ENCODE measurements at regions not wholly inside any gene's neighbourhood (a gene's known extent, or its start where the extent isn't known, plus 50 kb on each side); places are given as distances from the start of the nearest gene placed in this dataset.

DNA sequence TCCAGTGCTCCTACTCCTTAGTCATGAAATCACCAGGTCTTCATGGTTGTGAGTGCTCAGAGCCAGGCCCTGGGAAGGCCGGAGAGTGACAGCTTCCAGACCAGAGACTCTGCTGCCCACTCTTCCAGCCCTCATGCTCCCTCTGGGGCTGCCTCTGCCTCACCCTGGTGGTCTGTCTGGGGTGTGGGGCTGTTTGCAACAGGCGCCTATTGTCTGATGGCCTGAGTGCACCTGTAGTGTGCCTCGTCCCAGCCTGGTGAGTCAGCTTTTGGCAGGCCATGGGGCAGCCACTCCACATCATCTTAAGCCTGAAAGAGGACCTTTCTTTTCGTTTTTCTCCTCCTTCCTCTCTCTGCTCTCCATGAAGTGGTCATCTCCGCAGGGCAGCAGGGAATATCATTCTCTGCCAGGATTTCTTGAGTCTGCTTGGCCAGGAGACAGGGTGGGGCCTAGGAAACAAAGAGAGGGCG is 173.8 kb downstream of the VEGFA start:
- intact Hi-C loops (cut with DNase I): no loop called here
- H3K9me3 ChIP-seq: peaks cover 13% of the 10 kb centered on the region
- no peak overlapping the region for H3K4me3 ChIP-seq
- peak; percentile 59 for DNase-seq
- H3K36me3 ChIP-seq: no peaks in the 10 kb centered on the region
- H3K27ac ChIP-seq: no peak overlapping the region
- no peaks in the 10 kb centered on the region for H3K4me1 ChIP-seq
- peak; percentile 72 to 80 for ATAC-seq
- no peaks in the 10 kb centered on the region for H3K27me3 ChIP-seq (ENCODE audit: low read depth)
- TF ChIP-seq, protein P1, sequence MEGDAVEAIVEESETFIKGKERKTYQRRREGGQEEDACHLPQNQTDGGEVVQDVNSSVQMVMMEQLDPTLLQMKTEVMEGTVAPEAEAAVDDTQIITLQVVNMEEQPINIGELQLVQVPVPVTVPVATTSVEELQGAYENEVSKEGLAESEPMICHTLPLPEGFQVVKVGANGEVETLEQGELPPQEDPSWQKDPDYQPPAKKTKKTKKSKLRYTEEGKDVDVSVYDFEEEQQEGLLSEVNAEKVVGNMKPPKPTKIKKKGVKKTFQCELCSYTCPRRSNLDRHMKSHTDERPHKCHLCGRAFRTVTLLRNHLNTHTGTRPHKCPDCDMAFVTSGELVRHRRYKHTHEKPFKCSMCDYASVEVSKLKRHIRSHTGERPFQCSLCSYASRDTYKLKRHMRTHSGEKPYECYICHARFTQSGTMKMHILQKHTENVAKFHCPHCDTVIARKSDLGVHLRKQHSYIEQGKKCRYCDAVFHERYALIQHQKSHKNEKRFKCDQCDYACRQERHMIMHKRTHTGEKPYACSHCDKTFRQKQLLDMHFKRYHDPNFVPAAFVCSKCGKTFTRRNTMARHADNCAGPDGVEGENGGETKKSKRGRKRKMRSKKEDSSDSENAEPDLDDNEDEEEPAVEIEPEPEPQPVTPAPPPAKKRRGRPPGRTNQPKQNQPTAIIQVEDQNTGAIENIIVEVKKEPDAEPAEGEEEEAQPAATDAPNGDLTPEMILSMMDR (IDR thresholded peaks at IDR 0.05): no peak

DNA sequence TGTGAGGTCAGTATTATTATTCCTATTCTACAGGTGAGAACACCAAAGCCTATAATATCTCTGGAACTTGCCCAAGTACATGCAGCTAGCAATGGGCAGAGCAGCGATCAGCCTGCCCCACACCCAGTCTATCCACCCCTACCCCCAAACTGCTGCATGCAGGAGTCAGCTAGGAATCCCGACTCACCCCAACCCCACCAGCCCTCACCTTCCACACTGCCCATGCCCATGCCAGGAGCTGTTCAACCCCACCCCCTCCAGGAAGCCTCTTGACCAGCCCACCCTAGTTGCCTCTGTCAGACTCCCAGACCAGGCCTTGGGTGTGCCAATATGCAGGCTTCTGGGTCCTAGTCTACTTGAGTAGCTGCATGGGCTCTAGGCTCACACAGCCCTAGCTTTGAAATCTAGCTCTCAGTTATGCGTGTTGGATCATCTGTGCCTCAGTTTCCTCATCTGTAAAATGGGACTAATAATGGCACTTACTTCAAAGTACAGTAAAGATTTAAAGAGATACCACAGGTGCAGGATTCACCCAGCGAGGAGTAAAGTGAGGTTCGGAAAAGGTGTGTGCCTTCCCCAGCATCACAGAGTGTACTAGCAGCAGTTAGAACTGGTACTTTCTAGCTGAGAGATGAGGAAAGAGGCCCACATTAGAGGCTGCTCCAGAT is 173.2 kb downstream of the VEGFA start:
- Histone ChIP-seq H3K27ac (no peak overlapping the region), H3K36me3 (no peaks in the 10 kb centered on the region), H3K9me3 (peaks cover 13% of the 10 kb centered on the region), H3K4me3 (no peak overlapping the region), H3K27me3 (ENCODE audit: low read depth) (no peaks in the 10 kb centered on the region), H3K4me1 (no peaks in the 10 kb centered on the region)
- intact Hi-C loops (cut with DNase I): no loop called here
- ATAC-seq (no peak), DNase-seq (no peak)
- TF ChIP-seq, protein P1 (IDR thresholded peaks at IDR 0.05): no peak

DNA sequence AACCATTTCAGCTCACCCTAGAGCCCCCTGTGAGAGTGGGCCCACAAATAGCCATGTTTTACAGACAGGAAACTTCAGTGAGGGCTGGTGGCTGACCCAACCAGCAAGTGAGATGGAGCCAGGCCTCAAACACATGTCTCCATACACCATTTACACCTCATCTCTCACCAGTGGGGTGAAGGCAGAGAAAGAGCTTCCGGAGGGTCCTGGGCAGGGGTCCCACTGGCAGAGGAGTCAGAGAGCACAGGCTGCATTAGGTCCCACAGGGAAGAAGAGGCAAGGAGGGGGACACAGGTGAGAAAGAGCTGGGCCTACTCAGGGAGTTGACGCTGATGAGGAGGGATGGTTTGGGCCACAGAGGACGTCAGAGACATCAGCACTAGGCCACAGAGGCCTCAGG is 172.6 kb downstream of the VEGFA start:
- Histone ChIP-seq H3K27me3 (ENCODE audit: low read depth) (no peaks in the 10 kb centered on the region), H3K4me1 (no peaks in the 10 kb centered on the region), H3K4me3 (no peak overlapping the region), H3K27ac (no peak overlapping the region), H3K9me3 (peaks cover 13% of the 10 kb centered on the region), H3K36me3 (no peaks in the 10 kb centered on the region)
- ATAC-seq (no peak), DNase-seq (no peak)
- intact Hi-C loops (cut with DNase I): no loop called here
- TF ChIP-seq, protein P1 (IDR thresholded peaks at IDR 0.05): no peak

DNA sequence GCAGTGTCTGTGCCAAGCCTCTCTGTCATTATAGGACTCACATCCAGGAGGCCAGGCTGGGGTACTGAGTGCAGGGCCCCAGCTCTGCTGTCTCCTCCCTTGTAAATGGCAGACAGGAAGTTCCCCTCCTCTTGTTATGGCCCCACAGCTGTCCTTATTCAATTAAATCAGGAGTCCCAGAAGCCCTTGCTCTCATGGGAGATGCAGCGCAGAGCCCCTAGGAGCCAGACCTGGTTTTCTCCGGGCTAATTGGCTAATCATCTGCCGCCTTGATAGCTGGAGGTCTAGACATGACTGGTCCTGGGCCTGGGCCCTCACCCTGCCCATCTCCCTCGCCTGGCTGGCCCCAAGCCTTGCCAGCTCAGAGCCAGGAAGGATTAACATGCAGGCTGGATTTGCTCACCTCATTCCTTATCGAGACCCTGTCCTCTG is 172.0 kb downstream of the VEGFA start:
- TF ChIP-seq, protein P1 (IDR thresholded peaks at IDR 0.05): no peak
- H3K36me3 ChIP-seq: no peaks in the 10 kb centered on the region
- H3K27ac ChIP-seq: no peak overlapping the region
- ATAC-seq: no peak
- DNase-seq: no peak
- peaks cover 13% of the 10 kb centered on the region for H3K9me3 ChIP-seq
- no peaks in the 10 kb centered on the region for H3K4me1 ChIP-seq
- no peaks in the 10 kb centered on the region for H3K27me3 ChIP-seq (ENCODE audit: low read depth)
- intact Hi-C loops (cut with DNase I): no loop called here
- no peak overlapping the region for H3K4me3 ChIP-seq

DNA sequence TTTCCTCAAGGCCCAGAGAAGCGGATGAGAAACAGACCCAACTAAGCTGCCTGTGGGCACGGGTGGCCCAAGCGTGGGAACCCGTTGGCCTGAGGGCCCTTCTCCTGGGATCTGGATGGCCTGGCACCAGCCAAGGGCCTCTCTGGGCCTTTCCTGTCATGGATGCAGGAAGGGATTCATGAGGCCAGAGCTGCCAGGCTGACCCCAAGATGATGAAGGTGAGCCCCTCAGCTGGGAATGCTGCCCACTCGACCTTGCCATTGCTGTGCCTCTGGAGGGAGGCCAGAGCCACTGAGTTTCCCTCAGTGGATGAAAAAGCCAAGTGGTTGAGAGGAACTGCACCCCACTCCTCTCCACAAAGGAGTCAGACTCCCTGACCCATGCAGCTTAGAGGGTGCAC is 171.2 kb downstream of the VEGFA start:
- Histone ChIP-seq H3K4me3 (no peak overlapping the region), H3K27me3 (ENCODE audit: low read depth) (no peaks in the 10 kb centered on the region), H3K9me3 (peaks cover 13% of the 10 kb centered on the region), H3K27ac (no peak overlapping the region), H3K36me3 (no peaks in the 10 kb centered on the region), H3K4me1 (no peaks in the 10 kb centered on the region)
- intact Hi-C loops (cut with DNase I): no loop called here
- ATAC-seq: no peak
- no peak for DNase-seq
- TF ChIP-seq, protein P1 (IDR thresholded peaks at IDR 0.05): no peak

Measured in lower lobe of right lung (tissue), 2 donors.